OCI-LY7 (cell line): ENCODE measurements at regions not wholly inside any gene's neighbourhood (a gene's known extent, or its start where the extent isn't known, plus 50 kb on each side); places are given as distances from the start of the nearest gene placed in this dataset.

Source experiments
- EZH2phosphoT487 ChIP-seq: fragments of 200-600 bp; sonication (generic); IDR thresholded peaks from 2 replicates; pipeline ENCODE4 v1.6.1; 2018; ENCODE audit warnings: low read depth, borderline replicate concordance, mild to moderate bottlenecking, mixed run types, antibody characterized with exemption, low read length, moderate library complexity, mixed read lengths
- TF ChIP-seq, protein P1 (sequence below): fragments of 200-600 bp; sonication (generic); conservative IDR thresholded peaks from 2 replicates; pipeline ENCODE4 v1.5.1; 2014; ENCODE audit warnings: mild to moderate bottlenecking, antibody characterized with exemption, low read length, moderate library complexity, mixed read lengths

DNA sequence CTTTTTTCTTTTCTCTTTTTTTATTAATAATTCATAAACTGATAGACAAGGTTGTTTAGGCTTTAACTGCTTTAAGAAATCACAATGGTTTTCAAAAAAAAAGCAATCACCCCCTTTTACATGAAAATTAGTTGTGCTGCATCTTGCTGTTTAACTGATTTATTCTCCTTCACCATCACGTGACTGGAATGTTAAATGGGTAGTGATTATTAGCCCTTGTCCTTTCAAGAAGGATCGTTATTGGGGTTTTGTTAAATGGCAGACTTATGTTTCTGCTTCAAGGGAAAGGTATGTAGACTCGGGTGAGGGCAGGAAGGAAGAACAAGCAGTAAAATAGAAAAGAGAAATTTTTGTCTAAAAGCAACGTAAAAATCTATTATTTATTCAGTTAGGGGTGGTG is 175.6 kb upstream of the TLE4 start:
- TF ChIP-seq, protein P1, sequence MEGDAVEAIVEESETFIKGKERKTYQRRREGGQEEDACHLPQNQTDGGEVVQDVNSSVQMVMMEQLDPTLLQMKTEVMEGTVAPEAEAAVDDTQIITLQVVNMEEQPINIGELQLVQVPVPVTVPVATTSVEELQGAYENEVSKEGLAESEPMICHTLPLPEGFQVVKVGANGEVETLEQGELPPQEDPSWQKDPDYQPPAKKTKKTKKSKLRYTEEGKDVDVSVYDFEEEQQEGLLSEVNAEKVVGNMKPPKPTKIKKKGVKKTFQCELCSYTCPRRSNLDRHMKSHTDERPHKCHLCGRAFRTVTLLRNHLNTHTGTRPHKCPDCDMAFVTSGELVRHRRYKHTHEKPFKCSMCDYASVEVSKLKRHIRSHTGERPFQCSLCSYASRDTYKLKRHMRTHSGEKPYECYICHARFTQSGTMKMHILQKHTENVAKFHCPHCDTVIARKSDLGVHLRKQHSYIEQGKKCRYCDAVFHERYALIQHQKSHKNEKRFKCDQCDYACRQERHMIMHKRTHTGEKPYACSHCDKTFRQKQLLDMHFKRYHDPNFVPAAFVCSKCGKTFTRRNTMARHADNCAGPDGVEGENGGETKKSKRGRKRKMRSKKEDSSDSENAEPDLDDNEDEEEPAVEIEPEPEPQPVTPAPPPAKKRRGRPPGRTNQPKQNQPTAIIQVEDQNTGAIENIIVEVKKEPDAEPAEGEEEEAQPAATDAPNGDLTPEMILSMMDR, result no peak
- no peak for TF ChIP-seq EZH2phosphoT487
